K562 (cell line): ENCODE measurements at regions not wholly inside any gene's neighbourhood (a gene's known extent, or its start where the extent isn't known, plus 50 kb on each side); places are given as distances from the start of the nearest gene placed in this dataset.

Experiments
- ATAC-seq: fragments of 200-7000 bp; cut with Tn5 transposase; 3 replicates; pipeline ENCODE4 v1.9.1; 2020; ENCODE audit warnings: moderate library complexity
- BruUV-seq: library from RNA; stranded (reverse); fragments of 400-500 nt; replicated peaks from 2 replicates; lab custom pipeline; 2021; lab: Mats Ljungman, UMichigan
- CTCF ChIA-PET: fragments of 300-600 bp; formaldehyde crosslinking; extraction: SDS; loops from one replicate; lab custom pipeline; 2021; ENCODE audit warnings: low intra/inter-chr PET ratio; lab: Yijun Ruan, JAX
- POLR2A ChIA-PET: fragments of 300-600, 350-650 bp; sonication (Branson Sonifier 250); formaldehyde crosslinking; extraction: SDS; loops from one replicate; lab custom pipeline; 2021; ENCODE audit warnings: antibody characterized with exemption, inconsistent platforms; lab: Yijun Ruan, JAX
- DNase-seq, 4 experiments: peaks; one replicate each; pipeline versions ENCODE4 v3.0.0 to v3.0.0-alpha.2; 2011 to 2018; ENCODE audit warnings: low spot score in 3 of 4, mixed read lengths in 3 of 4; ENCODE audit errors: extremely low read depth in 1 of 4
- FAIRE-seq: peaks from 2 replicates; lab custom pipeline; 2011; peaks lifted over from hg19 to GRCh38; lab: Jason Lieb, UNC
- H2AFZ ChIP-seq: 2 replicates; pipeline ENCODE4 v1.6.0; 2011; ENCODE audit warnings: low read depth, low read length, control low read depth, inconsistent platforms
- H3K27ac ChIP-seq: fragments of 200-600 bp; 3 replicates; pipeline ENCODE4 v1.8.0; 2011; ENCODE audit warnings: low read depth, mild to moderate bottlenecking, control low read depth, inconsistent platforms, low read length, moderate library complexity, mixed read lengths; ENCODE audit errors: extremely low read depth
- H3K27me3 ChIP-seq, 2 experiments: fragments of 300-600 bp in 1 of 2; 2 replicates in 1 of 2; 3 replicates in 1 of 2; pipeline versions ENCODE4 v1.6.0 to v1.8.0; 2011; ENCODE audit warnings: inconsistent platforms in 2 of 2, low read length in 2 of 2, mild to moderate bottlenecking in 1 of 2, mixed read lengths in 1 of 2, moderate library complexity in 1 of 2; ENCODE audit not compliant: control insufficient read depth in 2 of 2, insufficient read depth in 2 of 2
- H3K36me3 ChIP-seq: fragments of 300-600 bp; 3 replicates; pipeline ENCODE4 v1.8.0; 2011; ENCODE audit warnings: mild to moderate bottlenecking, low read length, inconsistent platforms; ENCODE audit not compliant: control insufficient read depth, insufficient read depth
- H3K4me1 ChIP-seq, 2 experiments: fragments of 200-600 bp in 1 of 2; replicated peaks in 1 of 2; 2 replicates in 1 of 2; 3 replicates in 1 of 2; pipeline versions ENCODE4 v1.5.1 to v1.8.0; 2011; ENCODE audit warnings: inconsistent platforms in 2 of 2, low read length in 2 of 2, mild to moderate bottlenecking in 1 of 2, mixed read lengths in 1 of 2, moderate library complexity in 1 of 2; ENCODE audit not compliant: control insufficient read depth in 2 of 2, insufficient read depth in 2 of 2
- H3K4me2 ChIP-seq: 2 replicates; pipeline ENCODE4 v1.6.1; 2011; ENCODE audit warnings: low read length, control low read depth, inconsistent platforms, mixed read lengths; ENCODE audit not compliant: insufficient read depth
- H3K4me3 ChIP-seq: fragments of 200-600 bp; sonication (generic), shearing (Covaris generic); 2 replicates; pipeline ENCODE4 v1.5.1; 2016; ENCODE audit warnings: control low read depth, inconsistent platforms
- H3K79me2 ChIP-seq: fragments of 200-600 bp; 3 replicates; pipeline ENCODE4 v1.8.0; 2011; ENCODE audit warnings: low read length, inconsistent platforms; ENCODE audit not compliant: control insufficient read depth, insufficient read depth
- H3K9ac ChIP-seq, 2 experiments: 2 replicates each; pipeline versions ENCODE4 v1.6.0 to v1.6.1; 2011; ENCODE audit warnings: low read depth in 2 of 2, low read length in 2 of 2, control low read depth in 1 of 2, inconsistent platforms in 1 of 2, mild to moderate bottlenecking in 1 of 2, mixed read lengths in 1 of 2; ENCODE audit not compliant: insufficient read depth in 1 of 2
- H3K9me1 ChIP-seq: one replicate; pipeline ENCODE4 v1.6.0; 2011; ENCODE audit warnings: inconsistent platforms, mild to moderate bottlenecking, low read length, moderate library complexity; ENCODE audit not compliant: control insufficient read depth, insufficient read depth
- H3K9me3 ChIP-seq: replicated peaks from 2 replicates; pipeline ENCODE4 v1.5.1; 2011; ENCODE audit warnings: low read depth, low read length, inconsistent platforms; ENCODE audit not compliant: control insufficient read depth, insufficient read depth
- H4K20me1 ChIP-seq: replicated peaks from 2 replicates; pipeline ENCODE4 v1.6.1; 2011; ENCODE audit warnings: low read length, inconsistent platforms, mixed read lengths; ENCODE audit not compliant: control insufficient read depth, insufficient read depth
- ATF3 ChIP-seq, 2 experiments: fragments of 450-650 bp in 1 of 2; sonication (generic) in 1 of 2; formaldehyde crosslinking in 1 of 2; IDR thresholded peaks in 1 of 2; conservative IDR thresholded peaks in 1 of 2; 2 replicates each; pipeline versions ENCODE4 v1.6.1 to v1.8.1; 2016 to 2023; ENCODE audit warnings: mild to moderate bottlenecking in 2 of 2, moderate library complexity in 2 of 2, inconsistent platforms in 1 of 2, missing genetic modification reagents in 1 of 2
- CAMTA2 ChIP-seq: fragments of 250-450 bp; sonication (Bioruptor Pico); conservative IDR thresholded peaks from 2 replicates; pipeline ENCODE4 v1.5.1; 2022
- ELK3 ChIP-seq: fragments of 450-650 bp; formaldehyde crosslinking; IDR thresholded peaks from 2 replicates; pipeline ENCODE4 v1.4.0; 2020; ENCODE audit warnings: mild to moderate bottlenecking
- ETS1 ChIP-seq: conservative IDR thresholded peaks from 2 replicates; pipeline ENCODE4 v1.6.1; 2011; ENCODE audit warnings: low read depth, mild to moderate bottlenecking, low read length; ENCODE audit not compliant: control insufficient read depth
- GABPB1 ChIP-seq: sonication (generic); formaldehyde crosslinking; IDR thresholded peaks from 2 replicates; pipeline ENCODE4 v1.8.0; 2022; ENCODE audit warnings: mild to moderate bottlenecking, missing genetic modification reagents
- HOMEZ ChIP-seq: fragments of 250-450 bp; sonication (Bioruptor Pico); IDR thresholded peaks from 2 replicates; pipeline ENCODE4 v1.4.0; 2020; ENCODE audit warnings: mild to moderate bottlenecking, moderate library complexity
- IRF1 ChIP-seq: sonication (generic); formaldehyde crosslinking; IDR thresholded peaks from 2 replicates; pipeline ENCODE4 v1.8.0; 2022; ENCODE audit warnings: missing genetic modification reagents, mild to moderate bottlenecking, borderline replicate concordance
- NFIC ChIP-seq: fragments of 450-650 bp; IDR thresholded peaks from 2 replicates; pipeline ENCODE4 v1.6.1; 2017; ENCODE audit warnings: mild to moderate bottlenecking, inconsistent platforms
- NR2F6 ChIP-seq: fragments of 450-650 bp; formaldehyde crosslinking; IDR thresholded peaks from 2 replicates; pipeline ENCODE4 v1.4.0; 2020; ENCODE audit warnings: mild to moderate bottlenecking
- RFX1 ChIP-seq: fragments of 450-650 bp; IDR thresholded peaks from 2 replicates; pipeline ENCODE4 v1.6.1; 2016; ENCODE audit warnings: mild to moderate bottlenecking, moderate library complexity
- SAFB ChIP-seq: fragments of 200-400 bp; formaldehyde crosslinking; IDR thresholded peaks from 2 replicates; pipeline ENCODE4 v1.6.1; 2017; ENCODE audit warnings: low read depth, low read length, borderline replicate concordance
- STAT5A ChIP-seq: IDR thresholded peaks from 2 replicates; pipeline ENCODE4 v1.6.1; 2012; ENCODE audit warnings: low read length, inconsistent platforms, borderline replicate concordance
- THRAP3 ChIP-seq: fragments of 450-650 bp; IDR thresholded peaks from 2 replicates; pipeline ENCODE4 v1.6.1; 2016; ENCODE audit warnings: mild to moderate bottlenecking, inconsistent platforms, borderline replicate concordance
- WHSC1 ChIP-seq: IDR thresholded peaks from one replicate; pipeline ENCODE4 v1.6.1; 2012; ENCODE audit warnings: low read length, control low read depth, inconsistent platforms
- ZNF778 ChIP-seq: fragments of 450-650 bp; formaldehyde crosslinking; IDR thresholded peaks from 2 replicates; pipeline ENCODE4 v1.4.0; 2020; ENCODE audit warnings: mild to moderate bottlenecking, moderate library complexity
- ZZZ3 ChIP-seq: fragments of 450-650 bp; IDR thresholded peaks from 2 replicates; pipeline ENCODE4 v1.6.1; 2016; ENCODE audit warnings: antibody characterized with exemption, mild to moderate bottlenecking, moderate library complexity
- WGBS: fragments of 100-300 bp; shearing (Covaris generic); methylation state at CpG from one replicate; pipeline ENCODE4 v1.1.6; 2016; ENCODE audit warnings: low coverage, mixed read lengths; ENCODE audit not compliant: insufficient coverage; ENCODE audit errors: missing lambda C conversion rate; 5-methylcytosine and 5-hydroxymethylcytosine counted together
- in situ Hi-C: fragments of 300-500 bp; cut with MboI; formaldehyde crosslinking; loops from 4 replicates; pipeline ENCODE4 v1.15.0; 2018; ENCODE audit warnings: inconsistent platforms, mixed read lengths
- intact Hi-C: fragments of 100-400 bp; cut with micrococcal nuclease; formaldehyde crosslinking; loops from 2 replicates; pipeline ENCODE4 v1.14.2; 2022

- in situ Hi-C loops (no loop called here), intact Hi-C loops (no loop called here)
- DNase-seq (no peak), FAIRE-seq (no peak), ATAC-seq (no peak)
- H3K9me1 ChIP-seq = no peaks in the 10 kb centered on the region
- 2% methylated on average over 4 of the region's 4 CpGs for WGBS
- no peaks in the 10 kb centered on the region for H3K4me1 ChIP-seq
- no peaks in the 10 kb centered on the region for H3K27me3 ChIP-seq
- ChIA-PET CTCF (no interaction called here), POLR2A (no interaction called here)
- no peak overlapping the region for H3K4me2 ChIP-seq
- H3K79me2 ChIP-seq = no peaks in the 10 kb centered on the region
- H2AFZ ChIP-seq = no peak overlapping the region
- no peaks in the 10 kb centered on the region for H4K20me1 ChIP-seq
- H3K9me3 ChIP-seq = no peaks in the 10 kb centered on the region; the same call in 1 of the 2 replicates
- no TSS peak for BruUV-seq
- no peak overlapping the region for H3K4me3 ChIP-seq
- no peak overlapping the region for H3K27ac ChIP-seq
- H3K36me3 ChIP-seq = no peaks in the 10 kb centered on the region
- TF ChIP-seq GABPB1 (CRISPR knock-in tag) (no peak), ELK3 (CRISPR knock-in tag) (no peak), NR2F6 (CRISPR knock-in tag) (no peak), STAT5A (no peak), RFX1 (no peak), HOMEZ (CRISPR knock-in tag) (no peak), ATF3 (IDR thresholded peaks at IDR 0.05) (no peak), ATF3 (CRISPR knock-in tag; conservative IDR thresholded peaks at IDR 0.05) (no peak), SAFB (no peak), CAMTA2 (no peak), ZNF778 (CRISPR knock-in tag) (no peak), ZZZ3 (no peak), IRF1 (CRISPR knock-in tag) (no peak), ETS1 (no peak), THRAP3 (no peak), WHSC1 (no peak), NFIC (no peak)
- TF ChIP-seq, all 486 proteins: peak for 0
- H3K9ac ChIP-seq = no peak overlapping the region
Observed at GRCh38 chr20:55626716-55627115, 378.6 kb downstream of the CBLN4 start.
